PC-9 (cell line): ENCODE measurements at regions not wholly inside any gene's neighbourhood (a gene's known extent, or its start where the extent isn't known, plus 50 kb on each side); places are given as distances from the start of the nearest gene placed in this dataset.

Source experiments
- CTCF ChIP-seq: fragments of 200-600 bp; sonication (generic); conservative IDR thresholded peaks from 2 replicates; pipeline ENCODE4 v1.6.1; 2017; ENCODE audit warnings: mixed run types, antibody characterized with exemption, mild to moderate bottlenecking, moderate library complexity
- EZH2 ChIP-seq: fragments of 200-600 bp; sonication (generic); IDR thresholded peaks from 2 replicates; pipeline ENCODE4 v1.8.0; 2017; ENCODE audit warnings: antibody characterized with exemption, low read depth

DNA sequence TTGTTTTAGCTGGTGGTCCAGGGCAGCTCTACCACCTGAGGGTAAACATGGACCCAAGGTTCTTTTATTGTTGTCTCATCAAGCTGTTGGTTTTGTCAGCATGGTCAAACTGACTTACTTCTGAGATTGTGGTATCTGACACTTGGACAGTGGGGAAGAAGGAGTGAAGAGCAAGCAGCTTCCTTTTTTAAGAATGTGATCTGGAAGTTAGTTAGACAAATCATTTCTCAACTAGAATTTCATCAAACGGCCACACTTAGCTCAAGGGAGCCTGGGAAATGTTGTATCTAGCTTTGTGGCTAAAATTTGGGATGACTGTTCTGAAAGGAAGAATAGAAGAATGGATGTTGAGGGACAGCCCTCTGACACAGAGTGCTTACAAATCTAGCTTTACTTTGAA lies 215.2 kb downstream of the ZNF621 start:
- no peak for TF ChIP-seq CTCF
- TF ChIP-seq EZH2: no peak
